SIG-M5 treated with dmso at 0.1 percent for 504 hours (cell line): ENCODE measurements at regions not wholly inside any gene's neighbourhood (a gene's known extent, or its start where the extent isn't known, plus 50 kb on each side); places are given as distances from the start of the nearest gene placed in this dataset.

Experiments used
- DNase-seq: peaks from one replicate; lab custom pipeline; 2025; ENCODE audit not compliant: unreplicated experiment; lab: John Stamatoyannopoulos, UW

- DNase-seq = no peak
These were observed 193.9 kb upstream of the TOPAZ1 start for GRCh38 chr3:44047796-44048195.

- DNase-seq = peak; percentile 19
These were observed 193.3 kb upstream of the TOPAZ1 start for GRCh38 chr3:44048196-44048924.

DNA sequence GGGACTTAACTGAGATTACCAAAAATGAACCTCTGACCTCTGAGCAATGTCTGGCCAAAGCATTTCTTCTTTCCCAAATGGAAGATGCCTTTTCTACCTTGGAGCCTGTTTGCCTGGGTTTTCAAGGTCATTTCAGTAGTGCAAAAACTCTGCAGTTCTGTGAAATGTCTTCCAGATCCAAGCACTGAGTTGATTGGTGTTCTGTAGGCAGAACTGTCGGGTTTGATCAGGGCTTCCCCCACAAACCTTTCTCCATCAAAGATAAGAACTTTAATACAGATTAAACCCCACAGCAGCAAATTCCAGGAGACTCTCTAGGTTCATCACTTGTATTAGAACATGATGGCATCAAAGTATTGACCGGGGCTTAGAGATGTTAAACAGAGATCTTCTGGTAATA, 192.7 kb upstream of the TOPAZ1 start:
- no peak for DNase-seq

DNA sequence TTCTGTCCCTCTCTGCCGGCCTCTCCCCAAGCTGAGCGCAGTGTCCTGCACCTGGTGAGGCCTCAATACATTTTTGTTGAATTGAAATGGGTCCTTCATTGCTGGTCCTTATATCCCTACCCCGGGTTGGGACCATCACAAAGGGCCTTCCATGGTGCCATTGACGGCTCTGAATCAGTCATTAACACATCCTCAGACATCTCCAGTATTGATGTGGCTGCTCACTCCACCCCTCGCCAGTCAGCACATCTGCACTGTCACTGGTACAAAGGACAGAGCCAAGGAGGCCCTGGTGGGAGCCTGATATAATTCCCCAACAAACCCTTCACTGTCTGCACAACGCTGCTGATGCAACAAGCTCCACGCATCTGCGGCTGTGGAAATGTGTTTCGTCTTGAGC, 191.6 kb upstream of the TOPAZ1 start:
- no peak for DNase-seq

DNA sequence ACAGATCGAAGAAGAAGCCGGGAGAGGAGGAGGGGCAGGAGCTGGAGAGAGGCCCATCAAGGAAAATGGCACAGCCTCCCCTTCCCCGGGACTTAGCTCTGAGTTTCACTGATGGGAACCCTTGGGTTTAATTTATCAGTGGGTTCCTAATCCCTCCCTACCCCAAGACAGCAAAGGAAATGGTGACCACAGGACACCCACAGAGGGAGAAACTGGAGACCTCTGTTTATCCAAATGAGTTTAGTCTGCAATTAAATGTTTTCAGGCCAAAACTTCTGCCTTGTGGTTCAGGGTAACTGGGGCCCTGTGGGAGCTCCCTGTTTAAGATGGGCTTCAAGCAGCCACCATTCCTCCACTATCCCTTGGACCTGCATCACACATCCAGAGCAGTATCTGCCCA, 190.8 kb upstream of the TOPAZ1 start:
- DNase-seq = no peak

DNA sequence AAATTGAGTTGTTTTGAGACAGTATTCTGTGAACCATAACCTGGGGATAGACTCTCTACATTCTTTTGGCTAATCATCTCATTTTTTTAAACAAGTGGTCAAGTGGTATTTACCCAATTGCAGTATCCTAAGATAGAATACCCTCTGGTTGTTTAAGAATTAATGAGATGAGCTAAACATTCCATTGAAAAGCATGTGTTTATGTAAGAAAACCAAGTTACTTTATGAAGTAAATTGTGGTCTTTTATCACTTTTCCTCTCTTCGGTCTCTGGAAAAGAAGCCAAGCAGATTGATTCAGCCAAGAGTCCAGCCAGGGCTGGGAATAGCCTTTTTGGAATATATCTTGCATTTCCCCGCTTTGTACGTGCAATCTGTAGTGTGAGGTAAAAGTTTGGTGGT, 185.7 kb upstream of the TOPAZ1 start:
- no peak for DNase-seq

DNA sequence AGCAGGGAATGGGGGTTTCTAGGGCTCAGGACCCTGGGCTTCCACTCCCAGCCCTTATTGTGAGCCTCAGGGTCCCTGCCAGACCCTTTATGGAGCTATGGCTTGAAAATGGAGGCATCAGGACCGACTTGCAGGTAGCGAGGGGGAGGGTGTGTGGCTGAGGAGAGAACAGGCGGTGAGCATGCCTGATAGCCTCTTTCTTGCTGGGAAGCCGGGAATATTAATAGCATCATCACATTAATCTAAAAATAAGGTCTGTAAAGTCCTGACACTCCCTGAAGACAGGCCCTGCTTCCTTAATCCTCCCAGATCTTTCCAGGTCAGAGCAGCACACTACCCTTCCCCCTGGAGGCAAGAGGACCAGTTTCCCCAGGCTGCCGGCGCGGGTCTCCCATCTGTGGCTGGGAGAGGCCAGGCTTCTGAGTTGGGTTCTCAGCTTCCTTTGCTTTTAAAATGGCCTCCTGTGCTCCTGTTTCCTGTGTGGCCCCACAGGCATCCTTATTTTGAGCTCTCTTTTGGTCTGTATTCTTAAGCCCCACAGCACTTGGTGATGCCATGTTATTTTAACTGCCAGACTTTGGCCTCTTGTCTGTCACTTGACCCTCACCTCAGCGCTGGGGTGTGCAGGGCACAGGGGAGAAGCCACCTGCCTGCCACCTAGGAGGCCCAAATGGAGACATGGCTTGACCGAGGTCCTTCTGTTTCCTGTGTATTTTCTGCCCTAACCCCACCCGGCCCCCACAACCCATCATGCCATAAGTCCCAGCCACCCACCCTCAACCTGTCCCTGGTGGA, 185.0 kb upstream of the TOPAZ1 start:
- no peak for DNase-seq

DNA sequence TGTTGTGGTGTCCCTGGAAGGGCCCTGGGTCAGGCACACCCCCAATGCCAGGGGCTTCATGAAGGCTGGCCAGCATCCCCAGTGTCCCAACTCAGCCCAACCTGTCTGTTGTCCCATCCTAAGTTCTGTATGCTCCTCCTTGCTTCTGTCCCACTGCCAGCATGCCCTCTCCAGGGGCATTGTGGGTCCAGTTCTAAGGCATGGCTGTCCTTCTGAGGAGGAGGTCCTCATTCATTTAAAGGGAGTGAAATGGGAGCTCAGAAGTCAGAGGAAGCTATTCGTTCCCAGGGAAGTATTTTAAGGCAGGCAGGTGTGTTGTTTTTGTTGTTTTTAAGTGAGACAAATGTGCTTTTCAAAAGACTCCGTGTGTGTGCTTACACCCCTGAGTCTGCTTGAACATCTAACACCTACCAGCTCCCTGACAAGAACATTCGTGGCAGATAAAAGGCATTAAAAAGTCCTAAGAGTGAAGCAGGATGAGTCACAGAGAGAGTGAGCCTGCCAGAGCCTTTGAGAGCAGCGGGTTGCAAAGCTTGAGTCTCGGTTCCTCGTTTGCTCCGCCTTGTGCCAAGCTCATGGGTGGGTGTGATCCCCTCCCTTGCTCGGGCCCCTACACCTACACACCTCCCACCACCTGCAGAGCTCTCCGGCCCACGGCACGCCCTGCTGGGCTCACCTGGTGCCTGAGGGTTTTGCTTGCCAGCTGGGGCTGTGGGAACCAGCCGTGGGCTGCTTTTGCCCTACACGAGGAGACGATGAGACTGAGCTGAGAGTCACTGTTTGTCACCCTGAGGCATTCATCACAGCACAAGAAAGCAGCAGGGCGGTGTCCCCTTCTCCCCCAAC, 183.4 kb upstream of the TOPAZ1 start:
- DNase-seq = peak; percentile 42

DNA sequence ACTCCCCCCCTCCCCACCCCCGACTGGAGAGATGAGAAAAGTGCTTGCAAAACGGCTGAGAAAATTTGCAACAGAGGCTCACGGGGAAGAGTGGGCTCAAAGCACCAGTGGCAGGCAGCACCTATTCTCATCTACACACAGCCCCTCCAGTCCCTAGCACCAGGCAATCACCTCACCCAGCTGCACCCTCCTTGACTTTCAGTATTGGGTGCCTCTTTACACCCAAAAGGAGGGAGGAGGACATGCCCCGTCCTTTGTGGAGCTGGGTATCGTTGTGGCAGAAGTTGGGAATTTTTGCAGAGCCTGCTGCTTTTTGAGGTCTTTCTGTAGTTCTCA, 182.8 kb upstream of the TOPAZ1 start:
- no peak for DNase-seq

DNA sequence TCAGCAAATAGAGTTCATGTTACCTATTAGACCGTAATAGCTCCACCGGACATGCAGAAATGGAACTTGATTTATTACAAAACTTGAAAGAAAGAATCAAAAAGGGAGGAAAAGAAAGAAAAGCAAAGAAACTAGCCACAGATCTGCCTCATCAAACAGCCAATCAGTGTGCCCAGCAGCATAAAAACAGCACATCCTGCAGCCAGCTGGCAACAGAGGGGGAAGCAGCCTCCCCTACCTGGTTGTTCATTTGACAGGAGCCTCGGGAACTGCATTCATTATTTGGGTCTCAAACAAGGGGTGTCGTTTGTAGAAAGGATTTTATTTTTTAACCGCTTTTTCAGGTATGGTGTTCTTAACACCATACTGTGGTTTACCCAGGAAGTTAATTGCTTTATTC, 181.5 kb upstream of the TOPAZ1 start:
- DNase-seq = no peak

DNA sequence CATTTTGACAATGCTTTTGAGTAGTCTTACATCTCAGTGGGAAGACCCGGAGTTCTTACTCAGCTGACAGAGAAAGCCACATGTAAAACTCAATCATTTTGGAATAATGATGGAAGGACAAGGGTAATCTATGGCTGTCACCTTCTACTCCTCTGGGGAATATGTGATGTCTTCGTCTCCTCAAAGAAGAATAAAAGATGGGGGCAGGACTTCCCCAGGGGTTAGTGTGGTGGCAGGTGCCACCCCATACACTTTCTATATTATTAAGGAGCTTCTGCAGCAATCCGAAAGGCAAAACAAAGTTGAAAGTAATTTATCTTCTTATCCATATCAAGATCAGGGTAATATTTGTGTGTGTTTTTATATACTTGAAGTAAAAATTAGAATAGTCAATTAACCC, 180.4 kb upstream of the TOPAZ1 start:
- no peak for DNase-seq

- no peak for DNase-seq
These were observed 179.7 kb upstream of the TOPAZ1 start for GRCh38 chr3:44061961-44062360.

GRCh38 chr3:44065311-44066094, 176.2 kb upstream of the TOPAZ1 start:
- DNase-seq = no peak

- no peak for DNase-seq
These were observed 174.9 kb upstream of the TOPAZ1 start for GRCh38 chr3:44066806-44067205.

GRCh38 chr3:44067431-44067830, 174.3 kb upstream of the TOPAZ1 start:
- DNase-seq = no peak

- DNase-seq = no peak
These were observed 172.9 kb upstream of the TOPAZ1 start for GRCh38 chr3:44068753-44069152.

DNA sequence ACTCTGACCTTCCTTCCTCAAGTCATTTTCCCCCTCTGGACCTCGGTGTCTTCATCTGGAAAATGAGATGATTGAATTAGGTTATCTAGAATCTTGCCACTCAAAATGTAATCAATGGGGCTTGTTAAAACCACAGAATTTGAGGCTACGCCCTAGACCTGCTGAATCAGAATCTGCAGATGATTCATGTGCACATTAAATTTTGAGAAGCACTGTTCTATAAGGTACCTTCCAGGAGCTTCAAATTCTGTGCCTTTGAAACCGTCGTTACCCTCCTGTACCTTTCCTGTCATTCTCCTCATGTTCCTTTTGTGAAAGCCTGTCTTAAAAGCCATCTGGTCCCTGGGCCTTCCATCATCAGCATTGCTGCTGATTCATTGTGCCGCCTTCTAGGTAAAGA, 172.4 kb upstream of the TOPAZ1 start:
- DNase-seq = no peak

- no peak for DNase-seq
These were observed 170.7 kb upstream of the TOPAZ1 start for GRCh38 chr3:44070841-44071546.

GRCh38 chr3:44072601-44073540, 168.8 kb upstream of the TOPAZ1 start:
- no peak for DNase-seq
